Cardiac muscle cell (in vitro differentiated cells and primary cell): ENCODE measurements at regions not wholly inside any gene's neighbourhood (a gene's known extent, or its start where the extent isn't known, plus 50 kb on each side); places are given as distances from the start of the nearest gene placed in this dataset.

Experiments
- DNase-seq, 2 donors: peaks; one replicate each; pipeline versions ENCODE4 v3.0.0 to v3.0.0-alpha.2; 2010 to 2017; ENCODE audit warnings: low read depth in 1 of 2, low spot score in 1 of 2
- H3K27ac ChIP-seq: fragments of 200-600 bp; sonication (generic); 2 replicates; pipeline ENCODE4 v1.5.1; 2016
- H3K27me3 ChIP-seq: fragments of 200-600 bp; sonication (generic); 2 replicates; pipeline ENCODE4 v1.6.0; 2016; ENCODE audit warnings: control low read depth
- H3K36me3 ChIP-seq: fragments of 200-600 bp; sonication (generic); 2 replicates; pipeline ENCODE4 v1.5.1; 2016; ENCODE audit warnings: control low read depth
- H3K4me1 ChIP-seq: fragments of 200-600 bp; sonication (generic); 2 replicates; pipeline ENCODE4 v1.8.1; 2017; ENCODE audit warnings: low read depth, mild to moderate bottlenecking, mixed run types
- H3K4me3 ChIP-seq: fragments of 200-600 bp; sonication (generic); 2 replicates; pipeline ENCODE4 v1.5.1; 2016; ENCODE audit warnings: mild to moderate bottlenecking
- H3K9me3 ChIP-seq: fragments of 200-600 bp; sonication (generic); 2 replicates; pipeline ENCODE4 v1.5.1; 2017; ENCODE audit warnings: low read depth, mild to moderate bottlenecking, control low read depth
- TF ChIP-seq, protein P1 (sequence below): IDR thresholded peaks from 2 replicates; pipeline ENCODE4 v1.5.1; 2012; ENCODE audit warnings: low read depth, mild to moderate bottlenecking, low read length

DNA sequence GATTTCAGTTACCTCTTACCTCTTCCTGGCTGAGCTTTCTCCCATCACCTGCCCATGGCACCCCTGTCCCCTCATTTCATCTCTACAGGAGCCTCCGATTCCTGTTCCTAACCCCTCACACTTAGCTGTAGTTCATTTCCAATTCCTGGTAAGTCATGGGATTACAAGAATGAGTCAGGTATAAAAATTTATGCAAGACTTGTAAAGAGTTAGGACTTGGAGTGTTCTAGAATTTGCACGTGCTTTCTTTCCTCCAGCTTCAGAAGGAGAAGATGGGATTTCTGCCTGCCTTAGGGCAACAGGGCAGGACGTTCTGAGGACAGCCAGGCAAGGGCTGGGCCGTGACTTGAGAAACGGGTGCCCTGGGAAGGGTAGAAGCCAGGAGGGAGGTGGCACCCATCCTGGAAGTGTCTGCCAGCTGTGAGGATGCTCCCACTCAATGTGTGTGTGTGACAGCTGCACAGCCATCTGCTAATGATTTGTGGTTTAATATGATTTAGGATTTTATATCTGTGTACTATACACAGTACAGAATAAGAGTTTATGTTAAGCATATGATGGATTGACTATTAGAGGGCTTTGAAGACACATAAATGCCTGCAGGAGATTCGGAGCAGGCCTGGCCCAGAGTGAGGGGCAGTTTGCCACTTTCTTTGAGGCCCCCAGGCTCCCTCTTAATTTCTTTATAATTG lies 81.5 kb upstream of the VIPR2 start:
- Histone ChIP-seq H3K27me3 (no peaks in the 10 kb centered on the region), H3K9me3 (no peaks in the 10 kb centered on the region), H3K4me1 (no peaks in the 10 kb centered on the region), H3K4me3 (no peak overlapping the region), H3K27ac (no peak overlapping the region), H3K36me3 (no peaks in the 10 kb centered on the region)
- DNase-seq = no peak
- TF ChIP-seq, protein P1, sequence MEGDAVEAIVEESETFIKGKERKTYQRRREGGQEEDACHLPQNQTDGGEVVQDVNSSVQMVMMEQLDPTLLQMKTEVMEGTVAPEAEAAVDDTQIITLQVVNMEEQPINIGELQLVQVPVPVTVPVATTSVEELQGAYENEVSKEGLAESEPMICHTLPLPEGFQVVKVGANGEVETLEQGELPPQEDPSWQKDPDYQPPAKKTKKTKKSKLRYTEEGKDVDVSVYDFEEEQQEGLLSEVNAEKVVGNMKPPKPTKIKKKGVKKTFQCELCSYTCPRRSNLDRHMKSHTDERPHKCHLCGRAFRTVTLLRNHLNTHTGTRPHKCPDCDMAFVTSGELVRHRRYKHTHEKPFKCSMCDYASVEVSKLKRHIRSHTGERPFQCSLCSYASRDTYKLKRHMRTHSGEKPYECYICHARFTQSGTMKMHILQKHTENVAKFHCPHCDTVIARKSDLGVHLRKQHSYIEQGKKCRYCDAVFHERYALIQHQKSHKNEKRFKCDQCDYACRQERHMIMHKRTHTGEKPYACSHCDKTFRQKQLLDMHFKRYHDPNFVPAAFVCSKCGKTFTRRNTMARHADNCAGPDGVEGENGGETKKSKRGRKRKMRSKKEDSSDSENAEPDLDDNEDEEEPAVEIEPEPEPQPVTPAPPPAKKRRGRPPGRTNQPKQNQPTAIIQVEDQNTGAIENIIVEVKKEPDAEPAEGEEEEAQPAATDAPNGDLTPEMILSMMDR = no peak

DNA sequence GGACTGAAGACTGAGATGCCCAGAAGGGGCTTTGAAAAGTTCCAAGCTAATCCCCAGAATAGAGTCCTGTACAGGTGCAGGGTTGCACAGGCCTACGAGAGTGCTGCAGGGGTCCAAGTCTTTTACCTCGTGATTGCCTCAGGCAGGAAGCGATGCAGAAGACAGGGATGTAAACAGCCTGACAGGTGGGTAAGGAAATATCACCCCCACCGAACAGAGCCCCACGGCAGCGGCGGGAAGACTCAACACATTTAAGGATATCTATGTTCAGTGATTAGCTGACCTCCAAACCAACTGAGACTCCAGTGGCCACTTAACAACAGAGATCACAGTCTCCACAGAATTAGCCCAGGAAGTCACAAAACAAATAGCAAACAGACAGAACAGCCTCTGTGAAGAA lies 73.9 kb upstream of the VIPR2 start:
- no peak for DNase-seq
- H3K36me3 ChIP-seq = no peaks in the 10 kb centered on the region
- H3K4me3 ChIP-seq = no peak overlapping the region
- TF ChIP-seq, protein P1 = no peak
- no peaks in the 10 kb centered on the region for H3K27me3 ChIP-seq
- no peak overlapping the region for H3K27ac ChIP-seq
- no peaks in the 10 kb centered on the region for H3K9me3 ChIP-seq
- H3K4me1 ChIP-seq = no peaks in the 10 kb centered on the region

DNA sequence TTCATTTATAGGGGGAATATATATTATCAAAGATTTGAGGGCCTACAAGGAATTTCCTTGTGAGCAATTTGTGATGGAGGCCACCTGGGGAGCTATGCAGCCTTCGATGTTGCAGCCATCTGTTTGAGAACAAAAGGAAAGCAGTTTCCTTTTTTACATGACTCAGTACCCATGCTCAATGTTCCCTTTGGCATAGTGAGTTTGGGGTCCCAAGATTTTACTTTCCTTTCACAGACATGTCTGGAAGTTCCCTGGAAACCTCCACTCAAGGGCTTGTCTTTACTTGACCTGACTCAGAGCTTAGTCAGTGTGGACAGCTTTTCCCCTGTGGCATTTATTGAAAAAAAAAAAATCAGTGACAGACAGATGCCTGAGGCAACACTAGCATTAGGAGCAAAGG lies 73.5 kb upstream of the VIPR2 start:
- TF ChIP-seq, protein P1 = no peak
- Histone ChIP-seq H3K36me3 (no peaks in the 10 kb centered on the region), H3K27me3 (no peaks in the 10 kb centered on the region), H3K9me3 (no peaks in the 10 kb centered on the region), H3K4me1 (no peaks in the 10 kb centered on the region), H3K4me3 (no peak overlapping the region), H3K27ac (no peak overlapping the region)
- no peak for DNase-seq

DNA sequence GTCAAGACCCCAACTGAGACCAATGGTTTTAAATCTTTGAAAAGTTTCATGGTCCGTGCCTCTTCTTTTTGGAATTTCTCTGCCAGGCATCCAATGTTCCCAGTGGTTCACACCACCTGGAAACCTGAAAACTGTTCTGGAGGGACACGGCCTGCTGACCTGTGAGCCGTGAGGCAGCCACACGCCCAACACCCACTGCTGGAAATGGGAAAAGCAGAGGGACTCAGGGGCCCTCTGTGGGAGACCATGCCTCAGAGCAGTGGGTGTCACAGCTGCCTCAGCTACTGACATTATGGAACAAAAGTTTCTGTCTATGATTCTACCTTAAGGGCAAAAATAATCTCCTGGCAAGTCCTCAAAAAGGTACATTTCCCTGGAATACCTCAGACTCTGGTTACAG lies 70.4 kb upstream of the VIPR2 start:
- Histone ChIP-seq H3K9me3 (no peaks in the 10 kb centered on the region), H3K27ac (no peak overlapping the region), H3K27me3 (no peaks in the 10 kb centered on the region), H3K4me1 (no peaks in the 10 kb centered on the region), H3K36me3 (no peaks in the 10 kb centered on the region), H3K4me3 (no peak overlapping the region)
- DNase-seq = no peak
- TF ChIP-seq, protein P1 = no peak

DNA sequence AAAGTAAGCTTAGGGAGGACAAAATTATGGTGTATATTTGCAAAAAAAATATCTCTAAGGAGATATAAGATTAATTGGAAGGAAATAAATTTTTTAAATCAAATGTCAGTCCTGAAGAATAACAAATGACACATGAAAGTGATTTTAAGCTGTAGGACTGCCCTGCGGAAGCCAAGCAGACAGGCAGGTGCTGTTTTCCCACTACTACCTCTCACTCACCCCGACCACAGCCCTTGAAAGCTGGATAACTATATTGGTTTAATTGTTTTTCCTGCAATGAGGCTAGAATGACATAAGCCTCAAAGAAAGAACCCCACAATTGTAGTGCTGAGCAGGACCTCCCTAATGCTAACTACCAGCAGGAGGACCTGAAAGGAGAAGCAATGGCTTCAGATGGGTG lies 68.6 kb upstream of the VIPR2 start:
- H3K4me1 ChIP-seq = no peaks in the 10 kb centered on the region
- H3K4me3 ChIP-seq = no peak overlapping the region
- H3K27me3 ChIP-seq = no peaks in the 10 kb centered on the region
- H3K9me3 ChIP-seq = no peaks in the 10 kb centered on the region
- no peak for DNase-seq
- TF ChIP-seq, protein P1 = no peak
- H3K27ac ChIP-seq = no peak overlapping the region
- no peaks in the 10 kb centered on the region for H3K36me3 ChIP-seq
